ENCODE measurements at regions not wholly inside any gene's neighbourhood (a gene's known extent, or its start where the extent isn't known, plus 50 kb on each side); places are given as distances from the start of the nearest gene placed in this dataset.

DNA sequence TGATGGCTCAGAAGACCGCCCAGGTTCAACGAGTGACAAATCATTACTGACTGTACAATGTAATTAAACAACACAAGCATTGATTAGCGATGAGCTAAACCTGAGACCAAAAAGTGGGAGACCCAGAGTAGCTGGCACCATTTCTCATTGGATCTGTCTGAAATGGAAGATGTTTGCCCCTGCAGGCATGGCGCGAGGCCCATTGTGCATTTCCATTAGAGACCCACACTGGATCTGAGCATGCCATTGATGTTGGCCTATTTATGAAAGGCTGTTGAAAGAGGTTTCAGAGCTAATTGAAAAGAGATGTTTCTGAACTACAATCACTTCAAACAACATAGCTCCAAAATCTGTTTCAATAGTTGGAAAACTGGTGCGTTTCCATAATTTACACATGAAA is 196.7 kb downstream of the TFAP2B start:
- WGBS (ENCODE audit: insufficient coverage): 85% methylated on average over 5 of the region's 6 CpGs
- H3K4me1 ChIP-seq (ENCODE audit: control insufficient read depth, insufficient read depth, low read length): no peaks in the 10 kb centered on the region
- no peak overlapping the region for H3K4me3 ChIP-seq (ENCODE audit: low read length)
- no peak for DNase-seq
- H3K36me3 ChIP-seq (ENCODE audit: control insufficient read depth, insufficient read depth, low read length): no peaks in the 10 kb centered on the region
- H3K27me3 ChIP-seq (ENCODE audit: control insufficient read depth, insufficient read depth, low read length): no peaks in the 10 kb centered on the region
- no peak overlapping the region for H3K27ac ChIP-seq (ENCODE audit: low read length)
- no peaks in the 10 kb centered on the region for H3K9me3 ChIP-seq (replicated peaks; ENCODE audit: control insufficient read depth, low read depth, low read length)

- Histone ChIP-seq H3K27ac (ENCODE audit: low read length) (no peak overlapping the region), H3K36me3 (ENCODE audit: control insufficient read depth, insufficient read depth, low read length) (no peaks in the 10 kb centered on the region)
Observed at GRCh38 chr6:51016489-51016888, 197.8 kb downstream of the TFAP2B start.

DNA sequence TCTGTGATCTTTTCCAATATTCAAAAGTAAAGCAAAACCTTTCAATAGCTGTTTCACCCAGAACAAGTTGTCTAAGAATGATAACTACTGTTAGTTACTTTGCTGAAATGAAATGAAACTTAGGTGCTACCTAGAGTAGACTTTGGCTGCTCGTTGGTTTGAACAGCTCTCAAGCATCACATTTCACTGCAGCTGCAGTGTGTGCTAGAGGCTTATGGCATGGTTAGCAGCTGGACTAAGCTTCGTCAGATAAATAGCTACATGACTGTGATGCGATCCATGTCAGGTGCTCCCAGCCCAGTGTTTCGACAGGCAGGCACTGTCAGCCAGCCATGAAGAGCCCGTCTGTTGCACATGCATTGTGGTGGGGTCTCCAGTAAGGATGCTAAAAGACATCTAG is 201.1 kb downstream of the TFAP2B start:
- H3K4me3 ChIP-seq (ENCODE audit: low read length): no peak overlapping the region
- no peaks in the 10 kb centered on the region for H3K9me3 ChIP-seq (replicated peaks; ENCODE audit: control insufficient read depth, low read depth, low read length)
- H3K4me1 ChIP-seq (ENCODE audit: control insufficient read depth, insufficient read depth, low read length): no peaks in the 10 kb centered on the region
- H3K36me3 ChIP-seq (ENCODE audit: control insufficient read depth, insufficient read depth, low read length): no peaks in the 10 kb centered on the region
- DNase-seq: peak; percentile 30
- H3K27ac ChIP-seq (ENCODE audit: low read length): no peak overlapping the region
- no peaks in the 10 kb centered on the region for H3K27me3 ChIP-seq (ENCODE audit: control insufficient read depth, insufficient read depth, low read length)
- WGBS (ENCODE audit: insufficient coverage): 16% methylated on average over 5 of the region's 5 CpGs

More at GRCh38 chr6:51016489-51016888, 197.8 kb downstream of the TFAP2B start:
- no peak for DNase-seq
- Histone ChIP-seq H3K27me3 (ENCODE audit: control insufficient read depth, insufficient read depth, low read length) (no peaks in the 10 kb centered on the region), H3K4me3 (ENCODE audit: low read length) (no peak overlapping the region), H3K9me3 (replicated peaks; ENCODE audit: control insufficient read depth, low read depth, low read length) (no peaks in the 10 kb centered on the region), H3K4me1 (ENCODE audit: control insufficient read depth, insufficient read depth, low read length) (no peaks in the 10 kb centered on the region)
- no CpG with 5 or more reads among the region's 1 CpG for WGBS (ENCODE audit: insufficient coverage)

DNA sequence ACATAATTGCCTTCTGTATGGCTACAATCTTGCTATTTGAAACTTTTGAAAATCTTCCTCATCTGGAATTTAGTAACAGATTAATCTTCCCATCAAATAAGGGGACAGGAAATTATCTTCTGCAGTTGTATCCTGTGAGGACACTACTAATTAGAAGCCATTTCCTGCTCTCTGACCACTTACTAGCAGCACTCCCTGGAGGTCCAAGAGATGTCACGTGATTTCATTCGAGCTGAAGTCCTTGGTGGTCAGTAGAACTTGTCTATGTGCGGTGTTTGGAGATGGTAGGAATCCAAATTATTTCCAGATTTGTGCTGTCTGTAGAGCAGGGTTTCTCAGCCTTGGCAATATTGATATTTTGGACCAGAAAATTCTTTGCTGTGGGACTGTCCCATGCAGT is 202.5 kb downstream of the TFAP2B start:
- H3K4me1 ChIP-seq (ENCODE audit: control insufficient read depth, insufficient read depth, low read length): no peaks in the 10 kb centered on the region
- DNase-seq: peak; percentile 33
- WGBS (ENCODE audit: insufficient coverage): no CpG with 5 or more reads among the region's 3 CpGs
- no peaks in the 10 kb centered on the region for H3K9me3 ChIP-seq (replicated peaks; ENCODE audit: control insufficient read depth, low read depth, low read length)
- H3K27ac ChIP-seq (ENCODE audit: low read length): no peak overlapping the region
- no peaks in the 10 kb centered on the region for H3K27me3 ChIP-seq (ENCODE audit: control insufficient read depth, insufficient read depth, low read length)
- H3K4me3 ChIP-seq (ENCODE audit: low read length): no peak overlapping the region
- H3K36me3 ChIP-seq (ENCODE audit: control insufficient read depth, insufficient read depth, low read length): no peaks in the 10 kb centered on the region

DNA sequence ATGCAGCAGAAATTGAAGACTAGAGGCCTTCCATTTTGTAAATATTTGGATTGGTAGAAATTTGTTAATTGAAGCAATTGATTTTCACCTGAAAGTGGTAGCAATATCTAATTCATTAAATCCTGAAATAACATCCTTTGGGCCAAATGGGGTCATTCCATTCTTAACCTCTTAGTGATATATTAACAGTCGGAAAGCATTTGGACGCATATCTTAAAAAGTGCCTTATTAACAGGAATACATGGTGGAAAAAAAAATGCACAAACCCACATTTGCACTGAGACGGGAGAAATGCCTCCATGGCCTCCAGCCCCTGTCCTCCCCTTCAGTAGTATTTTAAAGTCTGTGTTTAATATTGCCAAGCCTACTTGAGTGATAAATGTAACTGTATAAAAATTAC is 205.5 kb downstream of the TFAP2B start:
- H3K27me3 ChIP-seq (ENCODE audit: control insufficient read depth, insufficient read depth, low read length): no peaks in the 10 kb centered on the region
- H3K36me3 ChIP-seq (ENCODE audit: control insufficient read depth, insufficient read depth, low read length): no peaks in the 10 kb centered on the region
- H3K4me1 ChIP-seq (ENCODE audit: control insufficient read depth, insufficient read depth, low read length): no peaks in the 10 kb centered on the region
- DNase-seq: no peak
- H3K9me3 ChIP-seq (replicated peaks; ENCODE audit: control insufficient read depth, low read depth, low read length): no peaks in the 10 kb centered on the region
- no CpG with 5 or more reads among the region's 3 CpGs for WGBS (ENCODE audit: insufficient coverage)
- no peak overlapping the region for H3K27ac ChIP-seq (ENCODE audit: low read length)
- no peak overlapping the region for H3K4me3 ChIP-seq (ENCODE audit: low read length)

DNA sequence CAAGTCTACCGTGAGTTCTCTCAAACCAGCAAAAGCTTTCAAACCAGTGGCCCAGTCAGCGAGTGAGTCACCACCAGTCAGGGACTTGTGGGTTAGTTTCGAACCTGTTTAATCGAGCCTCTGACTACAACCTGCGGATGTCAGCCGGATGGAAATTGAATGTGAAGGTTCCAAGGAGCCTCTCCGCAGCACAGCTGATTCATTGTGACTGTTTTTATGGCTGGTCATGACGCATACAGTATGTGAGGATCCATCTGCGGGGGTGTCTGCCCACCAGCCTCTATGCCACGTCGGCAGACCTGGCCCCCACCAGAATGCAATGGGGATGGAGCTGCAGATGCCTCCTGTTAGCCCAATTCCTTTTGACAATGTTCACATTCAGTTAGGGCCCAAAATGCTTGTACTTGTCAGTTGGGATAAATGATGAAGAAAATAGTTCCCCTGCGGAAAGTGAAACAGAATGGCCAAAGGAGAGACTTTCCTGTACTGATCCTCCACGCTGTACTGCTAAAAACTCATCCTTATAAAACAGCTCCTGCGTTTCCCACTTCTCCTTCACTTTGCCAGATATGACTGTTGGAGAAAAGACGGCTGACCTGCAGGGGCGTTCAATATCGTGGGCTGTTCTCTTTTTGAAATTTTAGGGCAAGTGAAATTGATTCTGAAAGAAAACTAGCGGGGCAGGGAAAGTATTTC is 206.6 kb downstream of the TFAP2B start:
- Histone ChIP-seq H3K9me3 (replicated peaks; ENCODE audit: control insufficient read depth, low read depth, low read length) (no peaks in the 10 kb centered on the region), H3K27ac (ENCODE audit: low read length) (no peak overlapping the region), H3K4me3 (ENCODE audit: low read length) (no peak overlapping the region), H3K36me3 (ENCODE audit: control insufficient read depth, insufficient read depth, low read length) (no peaks in the 10 kb centered on the region), H3K27me3 (ENCODE audit: control insufficient read depth, insufficient read depth, low read length) (no peaks in the 10 kb centered on the region), H3K4me1 (ENCODE audit: control insufficient read depth, insufficient read depth, low read length) (no peaks in the 10 kb centered on the region)
- DNase-seq: no peak
- WGBS (ENCODE audit: insufficient coverage): 82% methylated on average over 7 of the region's 18 CpGs

DNA sequence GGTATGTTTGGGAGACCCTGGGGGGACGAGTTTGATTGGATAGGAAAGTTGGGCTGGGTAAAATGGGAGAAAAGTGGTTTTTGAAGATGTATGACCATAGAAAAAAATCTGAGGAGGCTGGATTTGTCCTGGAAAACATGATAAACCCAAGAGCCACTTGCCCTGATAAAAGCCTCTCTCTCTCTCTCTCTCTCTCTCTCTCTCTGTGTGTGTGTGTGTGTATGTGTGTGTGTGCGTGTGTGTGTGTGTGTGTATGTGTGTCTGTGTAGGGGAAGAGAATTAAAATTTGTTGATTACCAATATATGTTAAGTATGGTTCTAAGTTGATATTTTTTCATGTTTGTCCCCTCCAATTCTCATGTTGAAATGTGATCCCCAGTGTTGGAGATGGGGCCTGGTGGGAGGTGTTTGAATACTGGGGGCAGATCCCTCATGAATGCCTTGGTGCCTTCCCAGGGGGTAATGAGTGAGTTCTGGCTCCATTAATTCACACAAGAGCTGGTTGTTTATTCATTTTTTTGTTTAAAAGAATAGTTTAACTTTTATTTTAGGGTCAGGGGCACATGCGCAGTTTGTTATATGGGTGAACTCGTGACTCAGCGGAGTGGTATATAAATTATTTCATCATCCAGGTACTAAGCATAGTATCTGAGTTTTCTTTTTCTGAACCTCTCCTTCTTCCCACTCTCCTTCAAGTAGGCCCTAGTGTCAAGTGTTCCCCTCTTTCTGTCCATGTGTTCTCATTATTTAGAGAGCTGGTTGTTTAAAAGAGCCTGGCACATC is 208.8 kb downstream of the TFAP2B start:
- Histone ChIP-seq H3K27ac (ENCODE audit: low read length) (no peak overlapping the region), H3K27me3 (ENCODE audit: control insufficient read depth, insufficient read depth, low read length) (no peaks in the 10 kb centered on the region)
- 23% methylated on average over 1 of the region's 5 CpGs for WGBS (ENCODE audit: insufficient coverage)

DNA sequence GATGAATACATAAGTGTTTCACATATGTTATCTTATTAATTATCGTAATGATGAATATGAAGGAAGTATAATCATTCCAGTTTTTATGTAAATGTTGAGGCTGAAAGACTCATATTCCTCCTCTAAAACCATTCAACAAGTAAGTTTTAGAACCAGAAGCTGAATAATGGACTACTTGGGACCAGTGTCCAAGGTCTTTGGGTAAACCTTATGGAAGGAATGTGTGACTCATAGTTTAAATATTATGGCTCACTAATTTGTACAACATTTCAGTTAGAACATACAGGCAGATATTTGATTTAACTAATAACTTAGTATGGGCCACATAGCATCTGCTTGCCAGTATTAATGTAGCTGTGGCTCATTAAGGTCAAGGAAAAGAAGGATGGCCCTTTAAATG is 209.6 kb downstream of the TFAP2B start:
- H3K36me3 ChIP-seq (ENCODE audit: control insufficient read depth, insufficient read depth, low read length): no peaks in the 10 kb centered on the region
- WGBS (ENCODE audit: insufficient coverage): no CpG with 5 or more reads among the region's 1 CpG
- no peaks in the 10 kb centered on the region for H3K4me1 ChIP-seq (ENCODE audit: control insufficient read depth, insufficient read depth, low read length)
- DNase-seq: no peak
- H3K9me3 ChIP-seq (replicated peaks; ENCODE audit: control insufficient read depth, low read depth, low read length): no peaks in the 10 kb centered on the region
- H3K27ac ChIP-seq (ENCODE audit: low read length): no peak overlapping the region
- no peaks in the 10 kb centered on the region for H3K27me3 ChIP-seq (ENCODE audit: control insufficient read depth, insufficient read depth, low read length)
- H3K4me3 ChIP-seq (ENCODE audit: low read length): no peak overlapping the region

More for the DNA sequence above, 208.8 kb downstream of the TFAP2B start:
- Histone ChIP-seq H3K9me3 (replicated peaks; ENCODE audit: control insufficient read depth, low read depth, low read length) (no peaks in the 10 kb centered on the region), H3K4me3 (ENCODE audit: low read length) (no peak overlapping the region), H3K36me3 (ENCODE audit: control insufficient read depth, insufficient read depth, low read length) (no peaks in the 10 kb centered on the region), H3K4me1 (ENCODE audit: control insufficient read depth, insufficient read depth, low read length) (no peaks in the 10 kb centered on the region)
- no peak for DNase-seq

DNA sequence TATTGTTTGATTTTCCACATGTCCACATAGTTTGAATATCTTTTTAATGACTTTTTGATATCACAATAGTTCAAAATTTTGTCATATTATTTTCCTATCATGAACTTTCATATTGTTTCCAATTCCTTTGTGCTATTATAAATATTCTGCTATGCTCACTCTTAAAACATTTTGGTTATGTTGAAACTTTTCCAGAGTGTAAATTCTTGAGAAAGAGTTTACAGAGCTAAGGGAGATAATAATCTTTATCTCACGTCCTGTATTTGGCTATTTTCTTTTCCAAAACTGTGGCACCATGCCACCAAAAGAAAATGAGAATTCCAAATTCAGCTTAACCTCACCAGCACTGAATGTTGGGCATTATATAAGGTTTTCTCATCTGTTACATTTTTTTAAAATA is 210.9 kb downstream of the TFAP2B start:
- Histone ChIP-seq H3K4me3 (ENCODE audit: low read length) (no peak overlapping the region), H3K27me3 (ENCODE audit: control insufficient read depth, insufficient read depth, low read length) (no peaks in the 10 kb centered on the region), H3K9me3 (replicated peaks; ENCODE audit: control insufficient read depth, low read depth, low read length) (no peaks in the 10 kb centered on the region), H3K27ac (ENCODE audit: low read length) (no peak overlapping the region), H3K36me3 (ENCODE audit: control insufficient read depth, insufficient read depth, low read length) (no peaks in the 10 kb centered on the region), H3K4me1 (ENCODE audit: control insufficient read depth, insufficient read depth, low read length) (no peaks in the 10 kb centered on the region)
- no peak for DNase-seq
- no CpG with 5 or more reads among the region's 1 CpG for WGBS (ENCODE audit: insufficient coverage)

DNA sequence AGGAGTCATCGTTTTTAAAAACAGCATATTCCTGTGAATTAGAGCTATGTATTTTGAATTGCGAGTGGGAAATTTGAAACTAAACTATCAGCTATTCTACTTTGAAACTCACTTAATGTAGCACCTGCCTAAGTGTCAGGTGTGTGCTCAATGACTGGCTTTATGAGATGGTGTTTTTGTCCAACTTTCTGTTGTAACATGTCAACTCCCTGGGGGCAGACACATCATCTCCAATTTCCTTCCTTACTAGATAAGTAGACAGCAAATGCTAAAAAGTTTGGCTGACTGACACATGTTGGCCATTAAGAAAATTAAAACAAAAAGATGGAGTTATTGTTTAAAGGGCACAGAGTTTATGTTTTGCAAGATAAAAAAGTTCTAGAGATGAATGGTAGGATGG is 226.9 kb downstream of the TFAP2B start:
- Histone ChIP-seq H3K27me3 (ENCODE audit: control insufficient read depth, insufficient read depth, low read length) (no peaks in the 10 kb centered on the region), H3K36me3 (ENCODE audit: control insufficient read depth, insufficient read depth, low read length) (no peaks in the 10 kb centered on the region), H3K9me3 (replicated peaks; ENCODE audit: control insufficient read depth, low read depth, low read length) (no peaks in the 10 kb centered on the region), H3K4me3 (ENCODE audit: low read length) (no peak overlapping the region), H3K27ac (ENCODE audit: low read length) (no peak overlapping the region), H3K4me1 (ENCODE audit: control insufficient read depth, insufficient read depth, low read length) (no peaks in the 10 kb centered on the region)
- no peak for DNase-seq
- no CpG with 5 or more reads among the region's 2 CpGs for WGBS (ENCODE audit: insufficient coverage)
